Skin epidermis (tissue), 12 donors: ENCODE measurements at regions not wholly inside any gene's neighbourhood (a gene's known extent, or its start where the extent isn't known, plus 50 kb on each side); places are given as distances from the start of the nearest gene placed in this dataset.
"Not testable (repeated sequence)": the region's sequence is repeated elsewhere in the genome, so short reads cannot be mapped to it uniquely, and the experiment has no call there.

Experiments used
- H3K27ac ChIP-seq, 21 experiments: fragments of 200-600 bp; sonication (generic) in 11 of 21; one replicate each; pipeline ENCODE4 v1.5.0; 2020; ENCODE audit warnings: mild to moderate bottlenecking in 3 of 21, inconsistent platforms in 2 of 21, moderate library complexity in 2 of 21
- H3K4me3 ChIP-seq, 7 experiments: fragments of 200-600 bp; sonication (generic) in 2 of 7; one replicate each; pipeline ENCODE4 v1.5.0; 2020; ENCODE audit warnings: inconsistent platforms in 2 of 7, mild to moderate bottlenecking in 2 of 7, moderate library complexity in 1 of 7

DNA sequence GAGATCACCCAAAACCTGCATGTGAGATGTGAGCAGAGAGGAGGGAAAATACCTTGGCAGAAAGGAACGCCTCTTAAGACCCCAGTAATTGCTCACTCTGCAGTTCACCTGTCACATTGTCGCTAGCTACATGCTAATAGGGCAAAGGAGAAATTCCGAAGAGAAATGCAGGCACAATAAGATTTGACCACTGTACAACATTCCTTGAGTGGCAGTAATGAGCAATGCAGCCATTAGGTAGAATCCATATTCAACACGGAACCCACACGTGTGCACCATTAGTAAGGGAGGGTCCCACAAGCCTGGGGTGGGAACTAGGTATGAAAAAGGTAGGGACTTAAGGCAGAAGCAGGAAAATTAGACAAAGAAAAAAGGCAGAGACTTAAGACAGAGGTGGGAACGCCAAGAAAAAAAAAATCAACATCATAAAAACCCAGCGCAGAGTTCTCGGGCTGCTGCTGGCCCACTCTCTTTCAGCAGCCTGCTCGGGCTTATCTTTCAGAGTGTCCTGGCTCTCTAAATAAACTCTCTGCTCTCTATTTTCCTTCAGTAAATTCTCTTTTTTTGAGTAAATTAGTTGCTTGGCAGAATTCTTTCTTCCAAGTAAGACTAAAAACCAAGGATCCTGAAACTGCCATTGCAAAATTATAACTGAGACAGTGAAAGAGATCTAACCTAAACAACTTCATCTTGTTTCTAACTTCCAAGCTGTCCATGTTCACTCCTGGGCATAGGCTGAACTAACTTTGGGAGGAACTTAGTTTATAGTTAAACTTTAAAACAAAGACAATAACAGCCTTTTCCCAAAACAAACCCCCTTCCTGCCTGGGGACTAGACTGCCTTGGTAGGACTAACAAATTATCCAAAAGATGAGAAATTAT lies 116.5 kb downstream of the CD24 start:
- Histone ChIP-seq H3K27ac (peak overlapping the region in 12 of 21 experiments; percentile 13 to 73 (median 48)), H3K4me3 (no peak overlapping the region)

- H3K4me3 ChIP-seq, result not testable (repeated sequence)
- H3K27ac ChIP-seq, result peak overlapping the region in 1 of 21 experiments; percentile 73
Measured at GRCh38 chr6:106857310-106857709, 117.2 kb downstream of the CD24 start.

GRCh38 chr6:106856227-106856874 lies 118.2 kb downstream of the CD24 start:
- H3K4me3 ChIP-seq, result no peak overlapping the region
- no peak overlapping the region for H3K27ac ChIP-seq

- Histone ChIP-seq H3K27ac (no peak overlapping the region), H3K4me3 (no peak overlapping the region)
Measured at GRCh38 chr6:106855117-106855516, 119.4 kb downstream of the CD24 start.

- Histone ChIP-seq H3K4me3 (no peak overlapping the region), H3K27ac (no peak overlapping the region)
Measured at GRCh38 chr6:106849676-106850332, 124.7 kb downstream of the CD24 start.

DNA sequence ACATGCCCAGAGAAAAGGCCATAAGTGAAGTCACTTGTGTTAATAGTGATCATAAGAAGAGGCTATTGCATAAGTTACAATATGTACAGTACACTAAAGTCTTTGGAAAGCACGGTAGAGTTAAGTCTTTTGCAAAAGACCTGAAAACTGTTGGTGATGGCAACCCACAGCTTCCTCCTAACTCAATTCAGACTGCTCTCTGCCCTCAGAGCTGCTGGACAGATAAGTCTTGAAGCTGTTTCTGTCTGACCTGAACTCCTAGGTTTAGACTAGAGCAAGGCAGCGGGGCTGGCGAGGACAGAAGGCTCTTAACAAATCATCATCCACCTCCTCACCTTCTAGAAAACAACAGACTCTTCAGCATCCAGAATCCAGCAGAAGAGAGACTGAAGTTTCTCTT lies 125.4 kb downstream of the CD24 start:
- no peak overlapping the region for H3K4me3 ChIP-seq
- no peak overlapping the region for H3K27ac ChIP-seq

- Histone ChIP-seq H3K27ac (no peak overlapping the region), H3K4me3 (no peak overlapping the region)
Measured at GRCh38 chr6:106847116-106847515, 127.4 kb downstream of the CD24 start.

DNA sequence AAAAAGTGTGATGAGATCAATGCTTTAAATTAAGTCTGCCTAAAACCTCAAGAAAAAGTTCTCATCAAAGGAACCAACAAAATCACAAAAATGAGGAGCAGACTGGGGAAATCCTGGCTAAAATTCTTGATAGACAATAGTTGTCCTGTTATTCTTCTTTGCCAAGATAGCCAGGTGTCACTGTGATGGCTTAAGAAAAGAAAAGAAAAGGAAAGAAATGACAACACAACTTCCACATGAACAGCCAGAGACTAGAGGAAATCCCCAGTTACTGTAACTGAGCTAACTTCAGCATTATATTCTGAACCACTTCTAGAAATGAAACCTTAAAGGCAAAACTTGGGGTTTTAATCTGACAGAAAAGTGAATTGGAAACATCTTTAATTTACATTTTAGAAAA lies 129.6 kb downstream of the CD24 start:
- Histone ChIP-seq H3K27ac (no peak overlapping the region), H3K4me3 (no peak overlapping the region)

DNA sequence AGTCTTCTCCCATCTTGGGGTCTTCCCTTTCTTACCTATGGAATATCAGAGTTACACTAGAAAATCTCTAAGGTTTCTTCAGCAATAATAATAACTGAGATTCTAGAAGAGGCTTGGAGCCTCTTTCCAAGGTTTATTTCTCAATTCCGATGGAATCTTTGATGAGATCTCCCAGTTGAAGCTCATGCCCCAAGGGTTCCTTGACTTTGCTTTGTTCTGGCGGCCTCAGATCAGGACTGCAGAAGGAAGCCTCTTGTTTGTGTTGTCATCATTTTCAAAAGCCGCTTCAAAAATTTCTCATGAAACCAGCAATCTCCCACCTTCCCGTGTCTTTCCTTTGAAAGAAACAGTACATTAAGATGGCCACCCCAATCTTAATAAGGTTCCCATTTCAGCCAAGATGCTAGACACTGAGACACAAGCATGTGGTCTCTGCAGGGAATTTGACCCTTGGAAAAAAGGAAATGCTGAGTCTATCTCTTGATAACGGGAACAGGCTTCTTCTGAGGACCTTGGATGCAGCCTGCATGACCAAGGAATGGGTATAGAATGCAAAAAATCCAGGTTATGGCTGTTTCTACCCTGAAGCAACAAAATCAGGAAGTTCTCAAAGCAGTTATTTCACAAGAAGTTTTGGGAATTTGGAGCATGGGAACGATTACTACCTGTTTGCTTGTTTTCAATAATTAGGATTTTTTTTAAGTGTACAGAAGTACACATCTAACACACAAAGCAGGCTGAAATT lies 141.6 kb downstream of the CD24 start:
- no peak overlapping the region for H3K4me3 ChIP-seq
- no peak overlapping the region for H3K27ac ChIP-seq

GRCh38 chr6:106830930-106831329 lies 143.6 kb downstream of the CD24 start:
- no peak overlapping the region for H3K27ac ChIP-seq

GRCh38 chr6:106829451-106829850 lies 145.1 kb downstream of the CD24 start:
- no peak overlapping the region for H3K27ac ChIP-seq
- H3K4me3 ChIP-seq, result no peak overlapping the region

More at GRCh38 chr6:106830930-106831329, 143.6 kb downstream of the CD24 start:
- H3K4me3 ChIP-seq, result no peak overlapping the region

GRCh38 chr6:106827081-106827480 lies 147.4 kb downstream of the CD24 start:
- Histone ChIP-seq H3K4me3 (no peak overlapping the region), H3K27ac (no peak overlapping the region)

DNA sequence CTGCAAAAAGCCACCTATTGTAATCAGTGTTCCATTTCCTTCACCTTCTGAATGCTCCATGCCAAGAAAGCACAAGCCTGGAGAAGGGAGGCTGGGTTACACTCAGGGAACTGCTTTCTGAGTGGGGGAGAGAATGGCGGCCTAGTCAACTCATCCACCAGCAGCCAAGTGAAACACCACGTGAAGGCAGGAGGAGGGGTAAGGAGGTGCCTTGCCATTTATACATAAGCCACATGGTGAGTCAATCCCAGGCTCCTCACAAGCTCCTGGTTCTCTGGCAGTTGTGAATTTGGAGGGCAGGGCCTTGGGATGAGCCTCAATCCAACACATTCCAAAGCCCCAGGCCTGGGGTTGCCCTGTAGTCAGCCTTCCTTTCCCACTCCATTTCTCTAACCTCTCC lies 149.4 kb downstream of the CD24 start:
- Histone ChIP-seq H3K4me3 (no peak overlapping the region), H3K27ac (no peak overlapping the region)

DNA sequence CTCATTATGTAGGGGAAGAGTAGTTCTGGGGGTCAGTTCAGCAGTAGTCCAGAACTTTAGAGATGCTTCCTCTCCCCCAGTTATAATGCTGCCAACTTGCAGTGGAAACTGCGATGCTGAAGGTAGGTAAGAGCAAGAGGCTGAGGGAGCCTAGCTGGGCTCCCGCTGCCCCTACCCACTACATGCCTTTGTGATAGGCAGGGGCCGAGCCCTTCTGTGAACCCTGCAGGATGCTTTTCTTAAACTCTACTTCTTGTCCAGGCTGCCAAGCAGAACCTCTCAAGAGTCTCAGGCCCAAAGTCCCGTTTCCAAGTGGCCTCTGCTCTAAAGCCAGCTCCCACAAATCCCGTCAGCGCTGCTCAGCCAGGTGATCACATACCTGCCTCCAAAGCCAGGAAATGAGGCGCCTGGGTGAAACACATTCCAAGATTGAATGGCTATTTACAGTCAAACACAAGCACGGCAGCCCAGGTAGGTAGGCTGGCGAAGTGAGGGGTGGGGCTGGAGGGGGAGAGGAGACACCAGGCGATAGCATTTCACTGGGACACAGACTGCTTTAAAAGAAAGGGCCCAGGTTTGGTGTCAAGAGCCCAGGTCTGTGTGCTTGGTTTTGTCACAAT lies 150.7 kb downstream of the CD24 start:
- H3K27ac ChIP-seq, result no peak overlapping the region
- H3K4me3 ChIP-seq, result no peak overlapping the region

GRCh38 chr6:106823058-106823457 lies 151.5 kb downstream of the CD24 start:
- H3K27ac ChIP-seq, result no peak overlapping the region
- H3K4me3 ChIP-seq, result no peak overlapping the region

- Histone ChIP-seq H3K4me3 (no peak overlapping the region), H3K27ac (peak overlapping the region in 1 of 21 experiments; percentile 26)
Measured at GRCh38 chr6:106820412-106820852, 154.1 kb downstream of the CD24 start.

DNA sequence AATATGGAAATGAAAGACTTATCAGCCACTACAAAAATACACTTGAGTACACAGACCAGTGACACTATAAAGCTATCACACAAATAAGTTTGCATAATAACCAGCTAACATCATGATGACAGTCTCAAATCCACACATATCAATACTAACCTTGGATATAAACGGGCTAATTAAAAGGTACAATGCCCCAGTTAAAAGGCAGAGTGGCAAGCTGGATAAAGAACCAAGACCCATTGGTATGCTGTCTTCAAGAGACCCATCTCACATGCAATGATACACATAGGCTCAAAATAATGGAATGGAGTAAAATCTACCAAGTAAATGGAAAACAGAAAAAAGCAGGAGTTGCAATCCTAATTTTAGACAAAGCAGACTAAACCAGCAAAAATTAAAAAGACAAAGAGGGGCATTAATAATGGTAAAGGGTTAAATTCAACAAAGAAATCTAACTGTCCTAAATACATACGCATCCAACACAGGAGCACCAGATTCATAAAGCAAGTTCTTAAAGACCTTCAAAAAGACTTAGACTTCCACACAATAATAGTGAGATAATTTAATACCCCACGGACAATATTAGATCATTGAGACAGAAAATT lies 163.3 kb downstream of the CD24 start:
- Histone ChIP-seq H3K27ac (no peak overlapping the region), H3K4me3 (no peak overlapping the region)

DNA sequence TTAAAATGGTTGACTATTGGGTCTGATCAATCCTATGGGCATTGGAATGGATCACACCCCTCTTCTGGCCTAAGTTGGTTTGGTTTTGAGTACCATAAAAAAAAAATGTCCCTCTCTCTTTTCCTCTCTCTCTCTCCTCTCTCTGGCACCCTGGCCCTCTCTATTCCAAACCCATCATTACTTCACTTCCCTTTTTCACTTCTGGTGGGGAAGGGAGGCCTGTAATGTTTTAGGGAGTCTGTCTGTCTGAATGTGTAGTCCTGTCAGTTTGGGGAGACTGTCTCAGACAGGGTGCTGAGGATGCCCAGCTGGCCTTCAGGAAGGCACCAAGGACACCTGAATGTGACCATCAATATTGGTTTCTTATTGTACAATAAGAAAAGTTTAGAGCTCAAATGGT lies 165.8 kb downstream of the CD24 start:
- no peak overlapping the region for H3K4me3 ChIP-seq
- H3K27ac ChIP-seq, result no peak overlapping the region

DNA sequence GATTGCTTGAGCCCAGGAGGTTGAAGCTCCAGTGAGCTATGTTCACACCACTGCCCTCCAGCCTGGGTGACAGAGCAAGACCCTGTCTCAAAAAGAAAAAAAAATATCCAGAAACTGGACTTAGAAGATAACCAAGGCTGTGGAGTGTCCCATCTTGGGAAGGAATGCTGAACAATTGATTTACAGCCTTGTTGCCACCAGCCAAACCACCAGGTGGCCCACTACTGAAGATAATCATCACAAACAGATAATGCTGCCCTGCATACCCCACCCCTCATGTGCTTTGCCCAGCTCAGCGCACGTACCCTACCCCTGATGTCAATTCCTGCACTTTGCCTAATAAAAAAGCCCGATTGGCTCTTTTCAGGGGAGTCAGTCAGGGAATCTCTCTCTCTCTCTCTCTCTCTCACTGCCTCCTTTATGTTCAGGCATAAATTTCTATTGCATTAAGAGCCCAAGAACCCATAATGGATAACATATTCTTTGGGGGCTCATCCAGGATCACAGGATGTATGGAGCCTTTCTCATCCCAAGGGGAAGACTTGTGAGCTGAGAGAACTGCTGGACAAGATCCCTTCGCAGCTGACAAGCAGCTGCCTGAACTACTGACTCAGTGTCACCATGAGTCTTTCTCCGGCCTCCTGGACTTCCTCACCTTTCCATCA lies 166.4 kb downstream of the CD24 start:
- no peak overlapping the region for H3K4me3 ChIP-seq
- H3K27ac ChIP-seq, result no peak overlapping the region
